Mucosa of descending colon (tissue), 3 donors: ENCODE measurements at regions not wholly inside any gene's neighbourhood (a gene's known extent, or its start where the extent isn't known, plus 50 kb on each side); places are given as distances from the start of the nearest gene placed in this dataset.

ENCODE experiments used
- ATAC-seq: fragments of 200-7000 bp; cut with Tn5 transposase; one replicate; pipeline ENCODE4 v1.9.1; 2020; ENCODE audit warnings: mild to moderate bottlenecking, moderate library complexity
- DNase-seq, 3 donors: peaks; one replicate each; pipeline ENCODE4 v3.0.0-alpha.2; 2020
- H3K36me3 ChIP-seq: fragments of 200-600 bp; one replicate; pipeline ENCODE4 v1.8.0; 2021; ENCODE audit warnings: low read depth, mild to moderate bottlenecking
- H3K4me1 ChIP-seq: fragments of 200-600 bp; one replicate; pipeline ENCODE4 v1.8.0; 2021; ENCODE audit warnings: low read depth, mild to moderate bottlenecking
- H3K4me3 ChIP-seq: fragments of 200-600 bp; one replicate; pipeline ENCODE4 v1.8.0; 2021; ENCODE audit warnings: mild to moderate bottlenecking
- H3K9me3 ChIP-seq: fragments of 200-600 bp; one replicate; pipeline ENCODE4 v1.8.0; 2021; ENCODE audit warnings: mild to moderate bottlenecking
- intact Hi-C, 2 donors: fragments of 100-400 bp; cut with DNase I in 1 of 2; cut with micrococcal nuclease in 1 of 2; formaldehyde crosslinking; loops; one replicate each; pipeline versions ENCODE4 v1.11.0 to v1.11.1; 2022; cut with DNase I, micrococcal nuclease
- TF ChIP-seq, protein P1 (sequence below): fragments of 200-600 bp; IDR thresholded peaks from one replicate; pipeline ENCODE4 v1.8.0; 2022; ENCODE audit warnings: antibody characterized with exemption, mild to moderate bottlenecking
- donor health status: DM: no; HTN: no; CAD: no; lungs with moderate emphysema.
- donor health status: DM: no; HTN: no; CAD: no.
- donor health status: DM: no; HTN: yes; CAD: no.

- no peaks in the 10 kb centered on the region for H3K9me3 ChIP-seq
- H3K4me3 ChIP-seq, result no peak overlapping the region
- TF ChIP-seq, protein P1, sequence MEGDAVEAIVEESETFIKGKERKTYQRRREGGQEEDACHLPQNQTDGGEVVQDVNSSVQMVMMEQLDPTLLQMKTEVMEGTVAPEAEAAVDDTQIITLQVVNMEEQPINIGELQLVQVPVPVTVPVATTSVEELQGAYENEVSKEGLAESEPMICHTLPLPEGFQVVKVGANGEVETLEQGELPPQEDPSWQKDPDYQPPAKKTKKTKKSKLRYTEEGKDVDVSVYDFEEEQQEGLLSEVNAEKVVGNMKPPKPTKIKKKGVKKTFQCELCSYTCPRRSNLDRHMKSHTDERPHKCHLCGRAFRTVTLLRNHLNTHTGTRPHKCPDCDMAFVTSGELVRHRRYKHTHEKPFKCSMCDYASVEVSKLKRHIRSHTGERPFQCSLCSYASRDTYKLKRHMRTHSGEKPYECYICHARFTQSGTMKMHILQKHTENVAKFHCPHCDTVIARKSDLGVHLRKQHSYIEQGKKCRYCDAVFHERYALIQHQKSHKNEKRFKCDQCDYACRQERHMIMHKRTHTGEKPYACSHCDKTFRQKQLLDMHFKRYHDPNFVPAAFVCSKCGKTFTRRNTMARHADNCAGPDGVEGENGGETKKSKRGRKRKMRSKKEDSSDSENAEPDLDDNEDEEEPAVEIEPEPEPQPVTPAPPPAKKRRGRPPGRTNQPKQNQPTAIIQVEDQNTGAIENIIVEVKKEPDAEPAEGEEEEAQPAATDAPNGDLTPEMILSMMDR, result no peak
- ATAC-seq (no peak), DNase-seq (no peak)
- no peaks in the 10 kb centered on the region for H3K36me3 ChIP-seq
- no peaks in the 10 kb centered on the region for H3K4me1 ChIP-seq
- intact Hi-C loops, result no loop called here
Observed at GRCh38 chrX:10938365-10938923, 172.7 kb upstream of the HCCS start.

DNA sequence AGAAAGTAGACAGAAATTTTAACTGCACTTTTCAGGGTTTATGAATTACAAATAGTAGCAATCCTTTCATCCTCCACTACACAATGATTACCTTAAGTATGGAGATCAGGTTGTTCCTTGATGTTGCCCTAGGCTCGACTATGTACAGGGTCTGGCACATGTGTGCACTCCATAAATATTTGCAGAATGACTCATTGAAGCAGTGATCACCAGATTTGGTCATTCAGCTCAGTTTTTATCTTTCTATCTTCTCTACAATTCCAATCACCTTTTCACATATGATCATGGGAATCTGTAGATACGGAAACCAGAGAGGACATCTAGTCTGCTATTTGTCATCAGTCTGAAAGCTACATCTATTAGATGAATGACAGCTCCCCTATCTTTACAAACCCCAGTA, 171.7 kb upstream of the HCCS start:
- Histone ChIP-seq H3K9me3 (no peaks in the 10 kb centered on the region), H3K36me3 (no peaks in the 10 kb centered on the region), H3K4me3 (no peak overlapping the region), H3K4me1 (no peaks in the 10 kb centered on the region)
- TF ChIP-seq, protein P1, result no peak
- ATAC-seq, result peak; percentile 66
- intact Hi-C loops, result no loop called here
- no peak for DNase-seq

GRCh38 chrX:10944136-10944885, 166.8 kb upstream of the HCCS start:
- no peak for DNase-seq
- TF ChIP-seq, protein P1, result no peak

GRCh38 chrX:10945498-10945897, 165.6 kb upstream of the HCCS start:
- ATAC-seq, result no peak
- intact Hi-C loops, result no loop called here
- H3K4me1 ChIP-seq, result no peaks in the 10 kb centered on the region
- no peaks in the 10 kb centered on the region for H3K9me3 ChIP-seq
- H3K4me3 ChIP-seq, result no peak overlapping the region
- no peaks in the 10 kb centered on the region for H3K36me3 ChIP-seq
- TF ChIP-seq, protein P1, result no peak
- no peak for DNase-seq

More at GRCh38 chrX:10944136-10944885, 166.8 kb upstream of the HCCS start:
- no peaks in the 10 kb centered on the region for H3K9me3 ChIP-seq
- ATAC-seq, result no peak
- no peaks in the 10 kb centered on the region for H3K36me3 ChIP-seq
- no peaks in the 10 kb centered on the region for H3K4me1 ChIP-seq
- H3K4me3 ChIP-seq, result no peak overlapping the region
- intact Hi-C loops, result no loop called here

DNA sequence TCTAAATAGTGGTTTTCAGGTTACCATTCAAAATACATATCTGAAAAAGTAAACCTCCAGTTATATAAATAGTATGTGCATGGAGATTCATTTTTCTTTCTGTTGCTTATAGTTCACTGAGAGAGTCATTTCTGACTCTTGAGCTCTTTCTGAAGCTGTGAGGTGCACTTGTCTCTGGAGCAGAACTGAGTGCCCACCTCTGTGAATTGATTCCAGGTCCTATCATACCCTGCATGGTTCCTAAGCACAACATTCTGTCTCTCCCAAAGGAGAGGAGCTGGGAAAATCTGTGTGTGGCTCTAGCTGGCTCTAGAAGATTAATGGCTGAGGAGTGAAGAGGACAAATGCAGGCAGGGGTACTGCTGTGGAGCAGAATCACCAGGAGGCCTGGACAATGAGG, 161.6 kb upstream of the HCCS start:
- H3K36me3 ChIP-seq, result no peaks in the 10 kb centered on the region
- TF ChIP-seq, protein P1, result no peak
- H3K9me3 ChIP-seq, result no peaks in the 10 kb centered on the region
- H3K4me1 ChIP-seq, result no peaks in the 10 kb centered on the region
- no peak overlapping the region for H3K4me3 ChIP-seq
- no peak for ATAC-seq
- DNase-seq, result no peak
- intact Hi-C loops, result no loop called here
